Activated CD4-positive, alpha-beta T cell treated with anti-CD3 and anti-CD28 coated beads, Interleukin-2, amount 50 U/mL, for 48 hours (primary cell): ENCODE measurements at regions not wholly inside any gene's neighbourhood (a gene's known extent, or its start where the extent isn't known, plus 50 kb on each side); places are given as distances from the start of the nearest gene placed in this dataset.

ENCODE experiments used
- DNase-seq, 2 experiments: peaks; one replicate each; pipeline ENCODE4 v3.0.0-alpha.2; 2020

- no peak for DNase-seq
Measured at GRCh38 chr5:60333005-60333571, 366.9 kb downstream of the DEPDC1B start.

GRCh38 chr5:60332244-60333004 is 367.5 kb downstream of the DEPDC1B start:
- DNase-seq = no peak

DNA sequence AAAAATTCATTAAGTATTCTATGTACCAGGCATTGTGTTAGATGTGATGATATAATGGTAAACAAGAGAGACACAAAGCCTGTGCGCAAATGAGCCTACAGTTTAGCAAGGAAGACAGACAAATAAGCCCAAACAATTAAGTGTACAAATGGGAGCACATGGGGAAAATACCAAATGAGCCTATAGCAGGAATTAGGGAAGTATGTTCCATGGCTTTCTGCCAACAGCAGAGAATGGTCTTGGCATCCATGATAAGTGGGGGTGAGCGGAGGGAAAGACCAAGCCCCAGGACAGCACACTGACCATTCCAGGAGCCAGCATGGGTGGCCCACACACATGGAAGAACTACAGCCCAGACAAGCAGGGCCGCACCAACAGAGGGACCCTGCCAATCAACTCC is 369.7 kb downstream of the DEPDC1B start:
- DNase-seq = no peak

- DNase-seq = no peak
Measured at GRCh38 chr5:60325870-60326269, 374.1 kb downstream of the DEPDC1B start.

DNA sequence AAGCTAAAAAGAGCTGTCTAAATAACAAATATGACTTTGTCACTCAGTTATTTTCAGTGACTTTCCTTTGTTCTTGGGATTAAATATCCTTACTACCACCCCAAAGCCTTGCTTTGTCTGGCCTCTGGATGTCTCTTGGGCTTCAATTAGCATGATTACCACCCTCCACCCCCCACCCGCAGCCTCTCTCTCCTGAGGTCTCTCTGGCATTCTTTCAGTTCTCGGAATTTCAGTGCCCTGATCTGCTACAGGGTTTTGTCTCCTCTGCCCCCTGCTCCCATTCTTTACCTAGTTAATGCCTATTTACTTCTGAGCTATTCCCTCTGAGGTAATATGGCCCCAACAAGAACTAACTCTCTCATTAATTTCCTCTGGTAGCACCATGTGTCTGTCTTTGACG is 376.4 kb downstream of the DEPDC1B start:
- no peak for DNase-seq

- no peak for DNase-seq
Measured at GRCh38 chr5:60312098-60312497, 387.9 kb downstream of the DEPDC1B start.

DNA sequence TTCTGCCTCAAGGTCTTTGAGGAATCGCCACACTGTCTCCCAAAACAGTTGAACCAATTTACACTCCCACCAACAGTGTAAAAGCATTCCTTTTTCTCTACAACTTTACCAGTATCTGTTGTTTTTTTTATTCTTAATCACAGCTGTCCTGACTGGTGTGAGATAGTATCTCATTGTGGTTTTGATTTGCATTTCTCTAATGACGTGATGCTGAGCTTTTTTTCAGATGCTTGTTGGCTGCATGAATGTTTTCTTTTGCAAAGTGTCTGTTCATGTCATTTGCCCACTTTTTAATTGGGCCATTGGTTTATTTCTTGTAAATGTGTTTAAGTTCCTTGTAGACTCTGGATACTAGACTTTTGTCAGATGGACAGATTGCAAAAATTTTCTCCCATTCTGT is 400.0 kb downstream of the DEPDC1B start:
- no peak for DNase-seq

DNA sequence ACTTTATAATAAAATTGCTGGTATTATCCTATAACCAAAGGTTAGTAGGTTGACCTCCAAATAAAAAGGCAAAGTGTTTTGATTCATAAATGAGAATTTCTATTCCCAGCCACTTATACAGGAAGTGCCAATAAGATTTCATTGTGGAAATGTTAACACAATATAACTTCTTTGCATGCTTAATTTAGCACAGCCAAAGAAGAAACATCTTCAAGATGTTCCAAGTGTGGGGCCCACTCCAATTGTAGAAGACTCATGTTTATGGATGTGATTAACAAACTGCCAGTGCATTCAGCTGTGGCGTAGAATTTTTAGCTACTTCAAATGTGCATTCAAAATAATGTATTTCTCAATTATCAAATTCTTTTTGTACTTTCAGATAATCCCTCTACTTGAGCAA is 402.3 kb downstream of the DEPDC1B start:
- no peak for DNase-seq

DNA sequence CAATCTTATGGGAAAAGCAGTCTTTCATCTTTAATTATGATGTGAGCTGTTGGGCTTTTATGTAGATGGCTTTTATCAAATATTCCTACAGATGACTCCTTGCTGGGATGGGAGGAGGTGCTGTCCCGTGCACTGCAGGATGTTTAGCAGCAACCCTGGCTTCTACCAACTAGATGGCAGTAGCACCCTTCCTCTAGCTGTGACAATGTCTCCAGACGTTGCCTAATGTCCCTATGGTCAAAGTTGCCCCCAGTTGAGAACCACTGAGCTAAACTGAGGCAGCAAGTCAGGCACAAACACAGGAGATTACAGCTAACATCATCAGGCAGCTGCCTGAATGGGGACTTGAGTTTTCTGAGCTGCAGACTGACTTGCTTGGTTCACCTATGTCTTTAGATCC is 401.9 kb upstream of the PDE4D start:
- DNase-seq = no peak

DNA sequence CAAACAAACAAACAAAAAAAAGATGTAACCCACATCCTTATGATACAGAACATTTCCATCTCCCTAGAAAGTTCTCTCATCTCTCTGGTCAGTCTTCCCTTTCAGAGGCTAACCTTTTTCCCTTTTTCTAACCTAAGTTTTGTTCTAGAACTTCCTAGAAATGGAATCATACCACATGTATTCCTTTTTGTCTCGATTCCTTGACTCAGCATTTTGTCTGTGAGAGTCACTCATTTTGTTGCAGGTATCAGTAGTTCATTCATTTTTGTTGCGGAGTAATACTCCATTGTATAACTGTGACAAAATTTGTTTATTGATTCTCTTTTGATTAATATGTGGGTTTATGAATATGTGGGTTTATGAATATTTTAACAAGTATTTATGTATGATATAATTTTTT is 400.0 kb upstream of the PDE4D start:
- no peak for DNase-seq

DNA sequence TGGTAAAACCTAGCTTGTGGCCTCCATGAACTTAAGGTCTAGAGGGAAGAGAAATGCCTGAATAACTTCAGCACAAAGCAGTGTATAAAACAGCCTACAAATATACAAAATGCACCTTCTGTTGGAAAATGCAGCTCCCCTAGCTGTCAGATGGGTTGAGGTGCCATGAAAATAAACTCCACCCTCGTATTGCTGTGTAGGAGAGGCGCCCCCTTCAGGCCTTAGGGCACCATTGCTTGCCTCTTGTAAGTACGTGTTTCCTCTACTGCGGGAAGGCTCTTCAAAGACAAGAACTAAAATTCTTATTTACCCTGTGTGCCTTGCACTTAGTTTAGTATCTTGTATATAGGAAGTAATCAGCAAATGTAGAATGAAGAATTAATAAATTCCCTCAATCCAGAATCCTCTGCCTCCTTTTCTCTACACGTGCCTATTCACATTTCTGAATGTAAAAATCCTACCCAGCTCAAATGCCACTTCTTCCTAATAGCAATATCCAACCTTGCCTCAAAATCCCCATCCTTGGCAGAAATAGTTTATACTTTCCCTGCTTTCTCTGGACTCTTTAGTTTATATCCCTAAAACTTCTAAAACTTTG is 393.7 kb upstream of the PDE4D start:
- peak; percentile 2 to 4 for DNase-seq

- DNase-seq = no peak
Measured at GRCh38 chr5:60285910-60286309, 392.4 kb upstream of the PDE4D start.

DNA sequence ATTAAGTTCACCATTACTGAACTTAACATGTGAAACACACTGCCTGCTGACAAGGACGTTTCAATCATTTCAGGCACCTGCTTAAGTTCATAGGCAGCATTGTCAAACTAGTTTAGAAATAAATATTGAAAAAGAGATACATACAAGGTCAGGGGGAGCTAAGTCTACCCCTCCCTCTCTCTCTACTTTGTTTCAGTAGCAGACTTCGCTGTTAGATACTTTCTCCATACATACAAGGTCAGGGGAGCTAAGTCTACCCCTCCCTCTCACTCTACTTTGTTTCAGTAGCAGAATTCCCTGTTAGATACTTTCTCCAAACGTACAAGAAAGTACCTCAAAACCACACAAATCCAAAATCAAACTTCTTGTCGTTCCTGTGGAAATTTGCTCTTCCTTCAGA is 387.4 kb upstream of the PDE4D start:
- DNase-seq = no peak

DNA sequence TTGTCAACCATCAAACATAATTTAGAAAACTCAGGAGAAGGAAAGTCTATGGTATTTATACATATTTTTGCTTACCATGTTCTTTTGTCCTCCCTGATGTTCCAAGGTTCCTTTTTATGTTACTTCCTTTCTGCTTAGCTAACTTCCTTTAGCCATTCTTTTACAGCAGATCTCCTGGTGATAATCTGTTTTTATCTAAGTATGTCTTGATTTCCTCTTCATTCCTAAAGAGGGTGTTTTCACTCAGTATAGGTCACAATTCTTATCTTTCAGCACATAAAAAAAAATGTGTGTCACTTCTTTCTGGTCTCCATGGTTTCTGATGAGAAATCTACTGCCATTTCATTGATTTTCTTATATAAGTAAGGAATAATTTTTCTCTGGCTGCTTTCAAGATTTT is 384.4 kb upstream of the PDE4D start:
- no peak for DNase-seq

DNA sequence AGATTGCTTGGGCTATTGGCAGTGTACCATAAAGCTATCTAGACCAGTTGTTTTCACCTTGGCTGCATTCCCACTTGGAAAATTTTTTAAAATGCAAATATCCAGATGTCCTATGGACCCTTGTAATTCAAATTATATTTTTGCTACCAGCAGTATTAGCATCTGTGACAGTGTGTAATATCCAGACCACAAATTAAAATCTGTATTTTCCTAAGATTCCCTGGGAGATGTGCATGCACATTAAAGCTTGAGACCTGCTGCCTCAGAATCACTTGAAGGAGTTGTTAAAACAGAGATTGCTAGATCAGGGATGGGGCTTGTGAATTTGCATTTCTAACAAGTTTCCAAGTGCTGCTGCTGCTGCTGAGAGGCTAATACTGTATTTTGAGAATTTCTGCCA is 381.2 kb upstream of the PDE4D start:
- no peak for DNase-seq

- DNase-seq = no peak
Measured at GRCh38 chr5:60271517-60271916, 378.0 kb upstream of the PDE4D start.

GRCh38 chr5:60267907-60268306 is 374.4 kb upstream of the PDE4D start:
- DNase-seq = no peak

- DNase-seq = no peak
Measured at GRCh38 chr5:60263346-60263745, 369.8 kb upstream of the PDE4D start.

DNA sequence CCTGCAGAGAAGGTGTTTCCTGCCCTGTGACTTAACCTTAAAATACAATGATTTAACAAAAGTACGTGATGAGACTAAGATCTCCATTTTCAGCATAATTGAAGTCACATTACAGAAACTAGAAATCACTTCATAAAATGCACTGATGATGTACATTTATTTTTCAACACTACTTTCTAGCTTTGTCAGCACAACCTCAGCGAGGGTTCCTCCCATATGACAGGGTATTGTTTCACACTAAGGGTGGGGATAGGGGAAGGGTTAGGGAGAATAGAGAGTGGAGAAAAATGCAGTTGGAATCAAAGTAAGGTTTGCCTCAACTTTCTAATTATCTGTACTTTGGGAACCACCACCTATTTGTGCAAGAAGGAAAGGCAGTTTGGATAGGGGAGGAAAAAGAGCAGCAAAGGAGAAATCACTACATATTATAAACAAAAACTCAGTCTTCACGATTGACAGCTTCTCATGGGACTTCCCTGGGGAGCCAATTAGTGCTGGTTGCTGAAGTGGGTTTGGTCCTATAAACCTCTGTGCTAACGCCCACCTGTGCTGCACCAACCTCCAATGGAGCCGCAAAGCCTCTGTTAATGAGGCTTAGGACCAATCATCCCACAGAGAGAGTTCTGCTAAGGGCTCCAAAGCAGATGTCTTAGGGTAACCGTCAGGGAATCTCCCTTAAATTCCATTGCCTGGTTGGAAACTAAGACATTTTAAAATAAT is 369.2 kb upstream of the PDE4D start:
- DNase-seq = no peak

GRCh38 chr5:60261732-60262131 is 368.2 kb upstream of the PDE4D start:
- no peak for DNase-seq

DNA sequence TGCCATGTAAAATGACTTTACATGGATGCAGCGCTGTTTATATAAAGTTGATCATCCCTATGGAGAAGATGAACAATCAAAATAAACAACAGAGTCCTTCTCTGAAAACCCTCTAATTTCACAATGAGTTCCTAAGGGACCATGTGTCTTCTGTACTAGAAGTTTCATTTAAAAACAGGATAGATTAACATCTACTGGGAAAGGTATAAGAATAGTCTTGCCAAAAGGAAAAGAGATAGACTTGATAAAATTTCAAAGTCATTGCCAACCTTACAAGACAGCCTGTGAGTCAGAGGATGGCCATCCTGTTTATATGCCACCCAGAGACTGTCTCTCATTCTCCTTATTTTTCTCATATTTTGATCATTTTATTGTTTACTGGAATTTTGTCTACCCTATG is 367.1 kb upstream of the PDE4D start:
- no peak for DNase-seq

DNA sequence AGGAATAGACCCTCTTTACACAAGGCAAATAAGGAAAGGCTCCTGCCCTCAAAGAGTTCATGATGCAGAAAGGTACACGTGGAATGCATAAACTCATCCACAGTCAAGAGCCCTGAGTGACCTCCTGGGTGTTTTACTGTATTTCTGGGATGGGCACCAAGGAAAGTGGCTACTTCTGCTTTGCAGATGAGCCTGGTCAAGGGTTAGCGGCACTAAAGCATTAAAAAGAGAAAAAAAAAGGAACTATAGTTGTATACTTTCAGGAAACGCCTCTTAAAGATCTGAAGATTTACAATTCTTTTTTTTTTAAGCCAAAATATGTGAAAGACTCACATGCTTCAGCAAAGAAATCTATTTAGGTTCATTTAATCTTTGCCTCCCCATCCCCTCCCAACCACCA is 366.2 kb upstream of the PDE4D start:
- no peak for DNase-seq

DNA sequence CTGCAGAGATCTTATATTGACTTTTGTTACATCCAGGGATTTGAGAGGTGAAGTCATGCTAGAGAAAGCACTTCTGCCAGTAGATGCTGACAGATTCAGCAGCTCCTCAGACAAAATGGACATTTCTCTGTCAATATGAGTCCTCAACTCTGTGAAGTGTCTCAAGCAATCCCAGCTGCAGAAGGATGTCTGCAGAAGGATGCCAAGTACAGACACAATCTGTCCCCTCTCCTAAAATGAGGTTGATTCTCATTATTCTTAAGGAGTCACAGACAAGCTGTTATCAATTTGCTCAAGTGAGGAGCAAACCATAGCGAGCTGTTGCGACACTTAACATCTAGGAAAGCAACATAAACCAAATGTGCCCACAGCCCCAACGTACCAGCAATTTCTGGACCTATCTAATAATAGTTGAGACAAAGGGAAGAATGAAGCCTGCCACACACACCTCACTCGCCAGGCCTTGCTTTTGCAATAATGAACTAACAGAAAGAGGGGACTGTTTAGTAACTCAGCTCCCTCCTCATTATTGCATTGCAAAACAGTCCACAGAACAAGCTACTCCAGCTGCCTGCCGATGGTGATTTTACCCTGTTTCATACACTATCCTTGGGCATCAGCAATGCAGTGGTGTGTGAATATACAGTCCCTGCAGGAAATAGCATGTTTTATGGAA is 364.2 kb upstream of the PDE4D start:
- no peak for DNase-seq
